ENCODE measurements at regions not wholly inside any gene's neighbourhood (a gene's known extent, or its start where the extent isn't known, plus 50 kb on each side); places are given as distances from the start of the nearest gene placed in this dataset.

DNA sequence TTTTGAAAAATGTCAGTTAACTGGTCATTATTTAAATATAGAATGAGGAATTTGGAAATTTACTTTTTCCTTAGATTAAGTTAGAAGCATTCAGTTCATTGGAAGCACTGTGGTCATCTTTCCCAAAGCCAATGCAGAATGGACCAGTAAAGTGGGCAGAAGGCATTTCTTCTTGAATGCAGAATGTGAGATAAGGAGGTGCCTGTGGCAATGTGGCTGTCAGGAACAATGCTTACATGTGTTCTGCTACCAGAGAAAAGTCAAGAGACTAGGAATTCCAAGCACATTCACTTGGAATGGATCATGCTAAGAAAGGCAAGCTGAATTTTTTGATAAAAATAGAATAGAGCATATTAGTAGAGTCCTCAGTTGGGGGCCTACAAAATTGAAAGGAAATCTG lies 295.0 kb upstream of the KCNH7 start:
- TF ChIP-seq POLR2A (IDR thresholded peaks at IDR 0.05; ENCODE audit: low read length) (no peak), GATA1 (IDR thresholded peaks at IDR 0.05; ENCODE audit: low read depth, low read length) (no peak)

Measured in erythroblast (primary cell).